ENCODE measurements at regions not wholly inside any gene's neighbourhood (a gene's known extent, or its start where the extent isn't known, plus 50 kb on each side); places are given as distances from the start of the nearest gene placed in this dataset.

GRCh38 chr10:8375137-8375536, 320.6 kb downstream of the GATA3 start:
- TF ChIP-seq CTCF (IDR thresholded peaks at IDR 0.05; ENCODE audit: insufficient read depth, low read depth, low read length) (no peak), EZH2 (IDR thresholded peaks at IDR 0.05; ENCODE audit: insufficient read depth, low read length) (no peak)
